Mesenchymal stem cell (in vitro differentiated cells and primary cell): ENCODE measurements at regions not wholly inside any gene's neighbourhood (a gene's known extent, or its start where the extent isn't known, plus 50 kb on each side); places are given as distances from the start of the nearest gene placed in this dataset.

Experiments used
- DNase-seq: peaks from one replicate; pipeline ENCODE4 v3.0.0-alpha.2; 2013
- H2AFZ ChIP-seq: one replicate; pipeline ENCODE4 v1.6.1; 2013; ENCODE audit warnings: low read depth, mild to moderate bottlenecking, control low read depth, inconsistent platforms, low read length, moderate library complexity
- H2AK5ac ChIP-seq: 2 replicates; pipeline ENCODE4 v1.6.1; 2013; ENCODE audit warnings: low read length, moderate library complexity, mild to moderate bottlenecking, inconsistent platforms; ENCODE audit not compliant: severe bottlenecking
- H2BK120ac ChIP-seq: one replicate; pipeline ENCODE4 v1.6.1; 2013; ENCODE audit warnings: low read depth, mild to moderate bottlenecking, inconsistent platforms, low read length, moderate library complexity
- H2BK12ac ChIP-seq, 2 experiments: one replicate each; pipeline ENCODE4 v1.6.1; 2013; ENCODE audit warnings: inconsistent platforms in 2 of 2, low read length in 2 of 2, mild to moderate bottlenecking in 2 of 2, moderate library complexity in 2 of 2, control low read depth in 1 of 2
- H2BK15ac ChIP-seq: one replicate; pipeline ENCODE4 v1.6.1; 2013; ENCODE audit warnings: mild to moderate bottlenecking, low read depth, inconsistent platforms; ENCODE audit not compliant: poor library complexity, severe bottlenecking
- H2BK5ac ChIP-seq: 2 replicates; pipeline ENCODE4 v1.6.1; 2013; ENCODE audit warnings: low read depth, mild to moderate bottlenecking, low read length, control low read depth, inconsistent platforms; ENCODE audit not compliant: poor library complexity, severe bottlenecking
- H3K14ac ChIP-seq, 2 experiments: one replicate each; pipeline ENCODE4 v1.6.1; 2013; ENCODE audit warnings: inconsistent platforms in 2 of 2, low read length in 2 of 2, control low read depth in 1 of 2, mild to moderate bottlenecking in 1 of 2, moderate library complexity in 1 of 2
- H3K18ac ChIP-seq, 2 experiments: one replicate each; pipeline ENCODE4 v1.6.1; 2013; ENCODE audit warnings: inconsistent platforms in 2 of 2, low read length in 2 of 2, control low read depth in 1 of 2, low read depth in 1 of 2, mild to moderate bottlenecking in 1 of 2
- H3K23ac ChIP-seq, 2 experiments: one replicate each; pipeline ENCODE4 v1.6.1; 2013; ENCODE audit warnings: inconsistent platforms in 2 of 2, low read length in 2 of 2, mild to moderate bottlenecking in 2 of 2, moderate library complexity in 2 of 2, control low read depth in 1 of 2
- H3K27ac ChIP-seq: 2 replicates; pipeline ENCODE4 v1.5.1; 2013; ENCODE audit warnings: mild to moderate bottlenecking, moderate library complexity, low read length, control low read depth, inconsistent platforms; ENCODE audit not compliant: poor library complexity, severe bottlenecking
- H3K27me3 ChIP-seq, 2 experiments: 2 replicates each; pipeline versions ENCODE4 v1.6.1 to v1.7.0; 2013; ENCODE audit warnings: low read length in 2 of 2, mild to moderate bottlenecking in 2 of 2, moderate library complexity in 2 of 2, control low read depth in 1 of 2, inconsistent platforms in 1 of 2; ENCODE audit not compliant: control insufficient read depth in 1 of 2, insufficient read depth in 1 of 2
- H3K36me3 ChIP-seq, 2 experiments: 2 replicates each; pipeline versions ENCODE4 v1.6.1 to v1.7.0; 2013; ENCODE audit warnings: low read length in 2 of 2, control low read depth in 1 of 2, inconsistent platforms in 1 of 2, low read depth in 1 of 2, mild to moderate bottlenecking in 1 of 2; ENCODE audit not compliant: insufficient read depth in 2 of 2, control insufficient read depth in 1 of 2
- H3K4ac ChIP-seq, 2 experiments: one replicate each; pipeline ENCODE4 v1.6.1; 2013; ENCODE audit warnings: inconsistent platforms in 2 of 2, low read length in 2 of 2, mild to moderate bottlenecking in 2 of 2, moderate library complexity in 2 of 2, control low read depth in 1 of 2, low read depth in 1 of 2
- H3K4me1 ChIP-seq: 2 replicates; pipeline ENCODE4 v1.6.1; 2013; ENCODE audit warnings: low read depth, low read length, control low read depth; ENCODE audit not compliant: control insufficient read depth, insufficient read depth
- H3K4me2 ChIP-seq: 2 replicates; pipeline ENCODE4 v1.6.1; 2013; ENCODE audit warnings: low read length, mild to moderate bottlenecking, inconsistent platforms; ENCODE audit not compliant: poor library complexity, severe bottlenecking
- H3K4me3 ChIP-seq, 2 experiments: 2 replicates each; pipeline versions ENCODE4 v1.5.1 to v1.7.0; 2013; ENCODE audit warnings: low read length in 2 of 2, mild to moderate bottlenecking in 2 of 2, control low read depth in 1 of 2, low read depth in 1 of 2; ENCODE audit not compliant: insufficient read depth in 1 of 2
- H3K79me1 ChIP-seq: replicated peaks from 2 replicates; pipeline ENCODE4 v1.6.1; 2013; ENCODE audit warnings: mild to moderate bottlenecking, control low read depth, low read length, inconsistent platforms; ENCODE audit not compliant: poor library complexity, severe bottlenecking
- H3K9ac ChIP-seq: 2 replicates; pipeline ENCODE4 v1.7.0; 2013; ENCODE audit warnings: mild to moderate bottlenecking, low read length, moderate library complexity
- H3K9me3 ChIP-seq: 2 replicates; pipeline ENCODE4 v1.7.0; 2013; ENCODE audit warnings: mild to moderate bottlenecking, low read length; ENCODE audit not compliant: control insufficient read depth
- H4K8ac ChIP-seq: one replicate; pipeline ENCODE4 v1.6.1; 2013; ENCODE audit warnings: inconsistent platforms, mild to moderate bottlenecking, low read length, moderate library complexity
- H4K91ac ChIP-seq: one replicate; pipeline ENCODE4 v1.6.1; 2013; ENCODE audit warnings: mild to moderate bottlenecking, low read length, inconsistent platforms
- WGBS: methylation state at CpG from one replicate; pipeline ENCODE4 v1.1.7; 2013; ENCODE audit warnings: mixed read lengths; 5-methylcytosine and 5-hydroxymethylcytosine counted together

GRCh38 chr20:56153926-56154325, 94.6 kb upstream of the MC3R start:
- H3K9ac ChIP-seq = no peak overlapping the region
- H3K79me1 ChIP-seq = no peaks in the 10 kb centered on the region
- H3K36me3 ChIP-seq = no peaks in the 10 kb centered on the region
- no peak overlapping the region for H3K14ac ChIP-seq
- no peak overlapping the region for H2AFZ ChIP-seq
- H2AK5ac ChIP-seq = no peak overlapping the region
- no peak overlapping the region for H3K18ac ChIP-seq
- no peak overlapping the region for H3K27ac ChIP-seq
- no peak overlapping the region for H4K91ac ChIP-seq
- no peak overlapping the region for H3K4ac ChIP-seq
- H2BK120ac ChIP-seq = no peak overlapping the region
- no peak overlapping the region for H4K8ac ChIP-seq
- WGBS = 70% methylated on average over 5 of the region's 5 CpGs
- H2BK5ac ChIP-seq = no peak overlapping the region
- no peak for DNase-seq
- H3K27me3 ChIP-seq = no peaks in the 10 kb centered on the region
- no peak overlapping the region for H3K23ac ChIP-seq
- no peak overlapping the region for H2BK15ac ChIP-seq
- no peaks in the 10 kb centered on the region for H3K4me1 ChIP-seq
- H3K4me2 ChIP-seq = no peak overlapping the region
- H3K4me3 ChIP-seq = no peak overlapping the region
- H3K9me3 ChIP-seq = no peaks in the 10 kb centered on the region
- H2BK12ac ChIP-seq = no peak overlapping the region

GRCh38 chr20:56155625-56156024, 92.9 kb upstream of the MC3R start:
- Histone ChIP-seq H4K8ac (no peak overlapping the region), H2BK15ac (no peak overlapping the region), H3K27ac (no peak overlapping the region), H3K79me1 (no peaks in the 10 kb centered on the region), H3K14ac (no peak overlapping the region), H2BK12ac (no peak overlapping the region), H2AK5ac (no peak overlapping the region), H3K9ac (no peak overlapping the region), H3K36me3 (no peaks in the 10 kb centered on the region), H3K18ac (no peak overlapping the region), H4K91ac (no peak overlapping the region), H3K23ac (no peak overlapping the region), H2BK5ac (no peak overlapping the region), H3K4ac (no peak overlapping the region), H3K4me1 (no peaks in the 10 kb centered on the region), H3K4me3 (no peak overlapping the region), H2BK120ac (no peak overlapping the region), H3K9me3 (no peaks in the 10 kb centered on the region), H3K27me3 (no peaks in the 10 kb centered on the region), H3K4me2 (no peak overlapping the region), H2AFZ (no peak overlapping the region)
- no peak for DNase-seq
- WGBS = 38% methylated on average over 5 of the region's 5 CpGs

- H3K9me3 ChIP-seq = no peaks in the 10 kb centered on the region
- no peaks in the 10 kb centered on the region for H3K79me1 ChIP-seq
- no peak overlapping the region for H3K4me2 ChIP-seq
- no peak overlapping the region for H2BK5ac ChIP-seq
- 72% methylated on average over 11 of the region's 12 CpGs for WGBS
- no peak overlapping the region for H4K8ac ChIP-seq
- no peaks in the 10 kb centered on the region for H3K4me1 ChIP-seq
- H3K27me3 ChIP-seq = no peaks in the 10 kb centered on the region
- no peak overlapping the region for H4K91ac ChIP-seq
- no peak for DNase-seq
- H3K36me3 ChIP-seq = no peaks in the 10 kb centered on the region
- no peak overlapping the region for H2BK12ac ChIP-seq
- H3K4me3 ChIP-seq = no peak overlapping the region
- H3K27ac ChIP-seq = no peak overlapping the region
- H3K23ac ChIP-seq = no peak overlapping the region
- H2AFZ ChIP-seq = no peak overlapping the region
- no peak overlapping the region for H2BK120ac ChIP-seq
- no peak overlapping the region for H3K9ac ChIP-seq
- no peak overlapping the region for H3K4ac ChIP-seq
- no peak overlapping the region for H3K18ac ChIP-seq
- H3K14ac ChIP-seq = no peak overlapping the region
- no peak overlapping the region for H2BK15ac ChIP-seq
- no peak overlapping the region for H2AK5ac ChIP-seq
Observed at GRCh38 chr20:56157530-56158203, 90.9 kb upstream of the MC3R start.

GRCh38 chr20:56158489-56158888, 90.0 kb upstream of the MC3R start:
- WGBS = no CpG with 5 or more reads among the region's 1 CpG
- Histone ChIP-seq H4K91ac (no peak overlapping the region), H3K9me3 (no peaks in the 10 kb centered on the region), H3K23ac (no peak overlapping the region), H2BK120ac (no peak overlapping the region), H3K9ac (no peak overlapping the region), H3K36me3 (no peaks in the 10 kb centered on the region), H2BK5ac (no peak overlapping the region), H3K18ac (no peak overlapping the region), H3K4me2 (no peak overlapping the region), H2AK5ac (no peak overlapping the region), H3K79me1 (no peaks in the 10 kb centered on the region), H2BK15ac (no peak overlapping the region), H3K4me1 (no peaks in the 10 kb centered on the region), H3K4ac (no peak overlapping the region), H2AFZ (no peak overlapping the region), H2BK12ac (no peak overlapping the region), H3K14ac (no peak overlapping the region), H3K27ac (no peak overlapping the region), H4K8ac (no peak overlapping the region), H3K4me3 (no peak overlapping the region), H3K27me3 (no peaks in the 10 kb centered on the region)
- DNase-seq = no peak
